Ovary (tissue), 3 donors: ENCODE measurements at regions not wholly inside any gene's neighbourhood (a gene's known extent, or its start where the extent isn't known, plus 50 kb on each side); places are given as distances from the start of the nearest gene placed in this dataset.

Source experiments
- CTCF ChIP-seq, 3 donors: fragments of 450-650 bp in 2 of 3; fragments of 200-600 bp in 1 of 3; IDR thresholded peaks; one replicate each; pipeline versions ENCODE4 v1.5.1 to v1.8.0; 2016 to 2022; ENCODE audit warnings: antibody characterized with exemption in 3 of 3, mild to moderate bottlenecking in 1 of 3
- POLR2A ChIP-seq: fragments of 450-650 bp; IDR thresholded peaks from one replicate; pipeline ENCODE4 v1.6.1; 2017; ENCODE audit warnings: antibody characterized with exemption, mild to moderate bottlenecking, moderate library complexity
- donor health status: DM: no; HTN: no; CAD: no.

- TF ChIP-seq CTCF (IDR thresholded peaks at IDR 0.05) (no peak), POLR2A (no peak)
Observed at GRCh38 chr2:234805836-234806235, 146.0 kb upstream of the SH3BP4 start.
